Effector memory CD8-positive, alpha-beta T cell (primary cell): ENCODE measurements at regions not wholly inside any gene's neighbourhood (a gene's known extent, or its start where the extent isn't known, plus 50 kb on each side); places are given as distances from the start of the nearest gene placed in this dataset.

Source experiments
- ATAC-seq: fragments of 150-1000 bp; cut with Tn5 transposase; replicated peaks from 2 replicates; pipeline ENCODE4 v1.10.0; 2021; ENCODE audit warnings: mild to moderate bottlenecking, moderate library complexity
- DNase-seq, 3 experiments: peaks; one replicate each; pipeline ENCODE4 v3.0.0; 2021
- H3K27ac Mint-ChIP-seq, 2 donors: one replicate each; pipeline ENCODE4 v1.8.0; 2022; ENCODE audit warnings: mild to moderate bottlenecking in 2 of 2, mixed read lengths in 2 of 2, moderate library complexity in 2 of 2
- H3K27me3 Mint-ChIP-seq, 2 donors: one replicate each; pipeline ENCODE4 v1.8.0; 2022; ENCODE audit warnings: mixed read lengths in 2 of 2
- H3K36me3 Mint-ChIP-seq: one replicate; pipeline ENCODE4 v1.8.0; 2022; ENCODE audit warnings: mild to moderate bottlenecking, moderate library complexity, mixed read lengths; ENCODE audit not compliant: insufficient read depth
- H3K4me1 Mint-ChIP-seq, 2 donors: one replicate each; pipeline ENCODE4 v1.8.0; 2022; ENCODE audit warnings: low read depth in 2 of 2, mixed read lengths in 2 of 2
- H3K4me3 Mint-ChIP-seq, 2 donors: one replicate each; pipeline ENCODE4 v1.8.0; 2022; ENCODE audit warnings: mild to moderate bottlenecking in 2 of 2, mixed read lengths in 2 of 2, moderate library complexity in 2 of 2
- H3K9me3 Mint-ChIP-seq, 2 donors: one replicate each; pipeline ENCODE4 v1.8.0; 2022; ENCODE audit warnings: mixed read lengths in 2 of 2

DNA sequence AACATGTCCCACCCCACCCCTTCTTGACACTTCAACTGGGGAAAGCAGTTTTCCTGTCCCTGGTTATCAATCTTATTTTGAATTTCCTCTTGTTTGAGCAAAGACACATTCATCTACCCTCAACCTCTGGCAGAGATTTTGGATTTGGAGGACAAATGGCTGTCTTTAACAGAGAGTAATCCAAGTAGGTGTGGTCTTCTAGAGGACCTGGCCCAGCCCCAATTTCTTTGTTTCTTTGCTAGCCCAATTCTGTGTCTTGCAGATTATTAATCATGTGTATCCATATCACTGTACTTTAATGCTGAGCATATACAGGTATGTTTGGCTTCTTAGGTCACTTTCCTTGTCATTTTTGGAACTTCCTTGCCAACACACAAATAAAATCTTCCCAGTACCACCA, 58.8 kb upstream of the ADCY1 start:
- peaks cover 11% of the 10 kb centered on the region in 2 donors for H3K27me3 Mint-ChIP-seq
- ATAC-seq (no peak), DNase-seq (no peak)
- H3K36me3 Mint-ChIP-seq, result no peaks in the 10 kb centered on the region
- H3K4me1 Mint-ChIP-seq, result no peaks in the 10 kb centered on the region
- H3K4me3 Mint-ChIP-seq, result no peak overlapping the region
- H3K9me3 Mint-ChIP-seq, result peaks cover 3 to 18% of the 10 kb centered on the region in 2 donors
- no peak overlapping the region for H3K27ac Mint-ChIP-seq
